GM12892 (cell line): ENCODE measurements at regions not wholly inside any gene's neighbourhood (a gene's known extent, or its start where the extent isn't known, plus 50 kb on each side); places are given as distances from the start of the nearest gene placed in this dataset.

Experiments used
- POLR2A ChIP-seq: IDR thresholded peaks from 2 replicates; pipeline ENCODE4 v1.6.1; 2011; ENCODE audit warnings: low read depth, low read length, control low read depth
- TAF1 ChIP-seq: IDR thresholded peaks from 2 replicates; pipeline ENCODE4 v1.6.1; 2011; ENCODE audit warnings: low read depth, mild to moderate bottlenecking, control low read depth, low read length, borderline replicate concordance

DNA sequence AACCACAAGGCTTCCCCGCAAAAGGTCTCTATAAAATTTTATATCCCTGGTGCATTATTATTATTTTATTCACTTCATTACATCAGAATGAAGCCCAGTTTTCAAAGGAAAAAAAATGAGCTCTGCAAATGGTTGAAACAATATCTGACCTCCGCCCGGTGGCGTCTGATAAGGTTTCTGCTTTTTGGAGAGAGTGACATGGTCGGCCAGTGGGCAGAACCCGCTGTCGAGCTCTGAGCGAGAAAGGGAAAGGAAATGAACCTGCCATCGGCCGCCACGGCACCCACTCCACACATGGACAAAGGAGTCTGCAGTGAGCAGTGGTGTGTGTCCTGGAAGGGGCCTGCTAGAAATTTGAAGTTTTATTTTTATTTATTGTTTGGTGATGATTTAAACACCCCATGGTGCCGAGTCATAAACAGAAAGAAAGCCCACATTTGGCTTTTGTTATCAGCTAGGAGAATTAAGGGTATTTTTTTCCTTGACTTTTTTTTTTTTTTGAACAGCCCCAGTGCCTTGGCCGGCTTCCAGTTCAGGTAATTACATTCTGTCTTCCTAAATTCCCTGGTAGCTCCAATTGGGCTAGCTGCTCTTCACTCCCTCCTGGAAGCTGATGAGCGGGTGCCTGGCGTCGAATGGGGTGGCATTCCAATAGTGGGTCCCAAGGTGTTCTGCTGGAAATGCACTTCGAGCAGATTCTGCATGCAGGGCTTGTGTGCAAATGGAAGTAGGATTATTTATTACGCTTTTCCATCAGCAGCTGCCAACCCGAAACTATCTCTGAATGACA is 149.4 kb upstream of the MKI67 start:
- TF ChIP-seq TAF1 (no peak), POLR2A (no peak)
